Skeletal muscle satellite cell (primary cell): ENCODE measurements at regions not wholly inside any gene's neighbourhood (a gene's known extent, or its start where the extent isn't known, plus 50 kb on each side); places are given as distances from the start of the nearest gene placed in this dataset.

ENCODE experiments used
- H3K27me3 ChIP-seq: 2 replicates; pipeline ENCODE4 v1.7.0; 2013; ENCODE audit warnings: low read length; ENCODE audit not compliant: control insufficient read depth, insufficient read depth
- H3K36me3 ChIP-seq: 2 replicates; pipeline ENCODE4 v1.7.0; 2013; ENCODE audit warnings: mild to moderate bottlenecking, control low read depth, low read length; ENCODE audit not compliant: insufficient read depth
- H3K4me1 ChIP-seq: 2 replicates; pipeline ENCODE4 v1.7.0; 2013; ENCODE audit warnings: low read length; ENCODE audit not compliant: control insufficient read depth, insufficient read depth
- H3K4me2 ChIP-seq: 2 replicates; pipeline ENCODE4 v1.7.0; 2013; ENCODE audit warnings: mild to moderate bottlenecking, low read length
- H3K4me3 ChIP-seq: 2 replicates; pipeline ENCODE4 v1.7.0; 2013; ENCODE audit warnings: low read length
- H3K9ac ChIP-seq: 2 replicates; pipeline ENCODE4 v1.7.0; 2013; ENCODE audit warnings: mild to moderate bottlenecking, low read depth, low read length, moderate library complexity
- H3K9me3 ChIP-seq: replicated peaks from 2 replicates; pipeline ENCODE4 v1.7.0; 2013; ENCODE audit warnings: mild to moderate bottlenecking, control low read depth, low read length

- no peak overlapping the region for H3K9ac ChIP-seq
- peaks cover 4% of the 10 kb centered on the region for H3K36me3 ChIP-seq
- H3K4me1 ChIP-seq = peaks cover 8% of the 10 kb centered on the region
- H3K9me3 ChIP-seq = no peaks in the 10 kb centered on the region
- no peak overlapping the region for H3K4me2 ChIP-seq
- no peaks in the 10 kb centered on the region for H3K27me3 ChIP-seq
- H3K4me3 ChIP-seq = no peak overlapping the region
Measured at GRCh38 chr5:142428773-142429473, 104.1 kb upstream of the SPRY4 start.

DNA sequence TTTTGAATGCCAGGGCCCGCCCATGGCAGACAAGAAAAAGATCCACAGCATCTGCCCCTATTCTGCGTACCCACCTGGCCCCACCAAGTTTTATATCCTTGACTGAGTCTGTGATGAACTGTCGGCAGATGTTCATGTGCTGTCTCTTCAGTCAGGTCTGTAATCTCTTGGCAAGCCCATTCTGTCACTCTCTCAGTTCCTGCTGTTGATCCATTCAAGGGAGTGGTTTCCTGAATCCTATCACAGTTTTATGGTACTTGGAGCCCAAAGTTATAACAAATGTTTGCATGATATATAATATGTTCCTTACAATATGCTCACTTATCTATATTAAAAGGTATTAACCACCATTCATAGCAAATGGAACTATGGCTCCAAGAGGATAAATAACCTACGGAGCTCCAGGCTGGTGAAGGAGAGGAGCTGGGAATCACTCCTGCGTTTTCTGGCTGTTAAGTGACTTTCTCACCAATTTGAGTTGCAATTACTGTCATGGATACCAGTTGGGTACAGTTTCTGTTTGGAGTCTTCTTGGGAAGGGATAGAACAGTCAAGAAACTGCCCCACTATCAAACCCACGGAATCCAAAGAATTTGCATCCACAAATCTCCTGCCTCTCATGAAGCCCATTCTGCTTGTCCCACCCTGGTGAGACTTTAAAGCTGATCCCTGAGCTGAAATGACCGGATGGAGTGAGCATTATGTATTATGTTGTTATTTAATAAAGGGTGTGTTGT, 103.4 kb upstream of the SPRY4 start:
- no peak overlapping the region for H3K4me2 ChIP-seq
- peaks cover 3% of the 10 kb centered on the region for H3K4me1 ChIP-seq
- peaks cover 4% of the 10 kb centered on the region for H3K36me3 ChIP-seq
- H3K4me3 ChIP-seq = no peak overlapping the region
- no peak overlapping the region for H3K9ac ChIP-seq
- H3K9me3 ChIP-seq = no peaks in the 10 kb centered on the region
- no peaks in the 10 kb centered on the region for H3K27me3 ChIP-seq

- Histone ChIP-seq H3K4me2 (no peak overlapping the region), H3K4me3 (no peak overlapping the region), H3K9ac (no peak overlapping the region), H3K9me3 (no peaks in the 10 kb centered on the region), H3K36me3 (peaks cover 4% of the 10 kb centered on the region), H3K4me1 (peaks cover 6% of the 10 kb centered on the region), H3K27me3 (no peaks in the 10 kb centered on the region)
Measured at GRCh38 chr5:142427529-142427928, 102.7 kb upstream of the SPRY4 start.

DNA sequence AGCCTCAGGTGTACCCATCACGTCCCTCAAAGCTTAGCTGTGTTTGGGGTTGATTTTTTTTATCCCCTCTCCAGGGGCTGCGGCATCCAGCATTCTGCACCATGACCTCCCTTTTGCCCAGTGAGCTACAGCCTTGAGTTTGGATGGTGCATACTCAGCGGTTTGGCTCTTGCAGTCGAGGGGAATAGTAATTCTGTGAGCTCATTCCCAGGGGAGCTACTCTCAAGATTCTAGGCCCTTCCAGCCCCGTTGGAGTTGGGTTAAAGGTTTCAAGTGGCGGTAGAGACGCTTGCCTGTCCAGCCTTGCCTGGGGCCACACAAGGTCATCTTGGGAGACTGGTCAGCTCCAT, 102.2 kb upstream of the SPRY4 start:
- H3K9ac ChIP-seq = no peak overlapping the region
- H3K9me3 ChIP-seq = no peaks in the 10 kb centered on the region
- no peak overlapping the region for H3K4me2 ChIP-seq
- peaks cover 4% of the 10 kb centered on the region for H3K36me3 ChIP-seq
- peaks cover 11% of the 10 kb centered on the region for H3K4me1 ChIP-seq
- no peak overlapping the region for H3K4me3 ChIP-seq
- no peaks in the 10 kb centered on the region for H3K27me3 ChIP-seq

- no peaks in the 10 kb centered on the region for H3K27me3 ChIP-seq
- H3K4me2 ChIP-seq = no peak overlapping the region
- H3K9me3 ChIP-seq = no peaks in the 10 kb centered on the region
- peaks cover 11% of the 10 kb centered on the region for H3K4me1 ChIP-seq
- peaks cover 4% of the 10 kb centered on the region for H3K36me3 ChIP-seq
- no peak overlapping the region for H3K4me3 ChIP-seq
- H3K9ac ChIP-seq = no peak overlapping the region
Measured at GRCh38 chr5:142426129-142427014, 101.6 kb upstream of the SPRY4 start.

DNA sequence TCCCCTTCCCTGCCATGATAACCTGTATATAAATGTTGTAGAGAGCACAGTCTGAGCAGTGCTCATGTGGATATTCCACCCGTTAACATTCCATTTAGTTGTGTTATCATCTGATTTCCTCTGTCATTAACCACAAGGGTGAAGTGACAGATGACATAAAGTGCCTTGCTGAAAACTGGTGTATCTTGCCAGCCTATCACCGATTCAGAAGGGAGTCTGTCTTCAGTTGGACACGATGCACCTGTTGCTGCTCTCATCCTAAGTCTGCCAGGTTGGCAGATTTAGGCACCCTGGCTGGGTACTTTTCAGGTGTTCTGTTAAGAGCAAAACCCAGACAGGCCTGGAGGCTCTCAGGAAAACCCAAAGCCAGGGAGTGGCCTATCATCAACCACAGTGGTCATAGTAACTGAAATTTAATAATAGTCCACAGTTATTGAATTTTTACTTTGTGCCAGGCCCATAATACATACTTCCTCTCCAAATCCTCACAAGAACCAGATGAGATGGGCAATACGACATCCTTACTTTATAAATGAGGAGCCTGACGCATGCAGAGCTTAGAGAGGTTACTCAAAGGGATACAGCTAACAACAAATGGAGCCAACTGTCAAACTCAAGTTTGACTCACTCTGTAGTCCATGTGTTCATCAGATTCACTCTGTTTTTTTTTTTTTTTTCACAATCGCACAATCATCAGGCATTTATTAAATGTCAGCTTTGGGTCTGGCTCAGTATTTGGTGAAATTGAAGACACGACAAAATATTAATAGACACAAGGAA, 100.7 kb upstream of the SPRY4 start:
- Histone ChIP-seq H3K9ac (no peak overlapping the region), H3K4me1 (peaks cover 11% of the 10 kb centered on the region), H3K36me3 (peaks cover 4% of the 10 kb centered on the region), H3K9me3 (no peaks in the 10 kb centered on the region), H3K4me3 (no peak overlapping the region), H3K27me3 (no peaks in the 10 kb centered on the region), H3K4me2 (no peak overlapping the region)

- Histone ChIP-seq H3K4me1 (peaks cover 11% of the 10 kb centered on the region), H3K36me3 (peaks cover 4% of the 10 kb centered on the region), H3K4me2 (no peak overlapping the region), H3K27me3 (no peaks in the 10 kb centered on the region), H3K9ac (no peak overlapping the region), H3K9me3 (no peaks in the 10 kb centered on the region), H3K4me3 (no peak overlapping the region)
Measured at GRCh38 chr5:142422429-142422828, 97.6 kb upstream of the SPRY4 start.

DNA sequence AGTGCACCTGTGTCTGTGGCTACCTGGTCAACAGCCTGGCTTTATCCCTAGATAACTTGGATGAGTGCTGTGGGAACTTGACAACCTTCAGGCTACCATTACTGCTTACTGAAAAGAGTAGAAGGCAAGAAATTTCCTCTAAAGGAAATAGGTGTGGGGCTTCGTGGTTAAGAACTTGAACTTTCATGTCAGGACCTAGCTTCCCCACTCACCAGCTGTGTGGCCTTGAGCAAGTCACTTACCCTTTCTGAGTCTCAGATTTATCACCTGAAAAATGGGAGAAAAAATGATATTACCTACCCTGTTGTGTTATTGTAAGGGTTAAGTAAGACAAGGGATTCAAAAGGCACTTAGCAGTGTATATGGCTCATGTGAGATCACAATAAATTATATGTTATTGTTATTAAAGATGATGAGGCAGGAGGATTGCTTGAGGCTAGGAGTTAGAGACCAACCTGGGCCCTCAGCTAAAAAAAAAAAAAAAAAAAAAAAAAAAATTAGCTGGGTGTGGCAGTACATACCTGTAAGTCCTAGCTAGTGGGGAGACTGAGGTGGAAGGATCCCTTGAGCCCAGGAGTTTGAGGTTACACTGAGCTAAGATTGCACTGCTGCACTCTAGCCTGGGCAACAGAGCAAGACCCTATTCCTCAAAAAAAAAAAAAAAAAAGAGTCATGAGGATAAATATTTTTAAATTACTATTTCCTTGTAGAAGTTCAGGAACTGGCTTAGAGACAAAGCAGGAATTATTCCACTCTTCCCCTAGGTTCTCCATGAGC, 97.0 kb upstream of the SPRY4 start:
- Histone ChIP-seq H3K9me3 (no peaks in the 10 kb centered on the region), H3K9ac (no peak overlapping the region), H3K4me2 (no peak overlapping the region), H3K4me1 (peaks cover 11% of the 10 kb centered on the region), H3K27me3 (no peaks in the 10 kb centered on the region), H3K4me3 (no peak overlapping the region), H3K36me3 (peaks cover 4% of the 10 kb centered on the region)

- Histone ChIP-seq H3K4me1 (peaks cover 11% of the 10 kb centered on the region), H3K36me3 (peaks cover 4% of the 10 kb centered on the region), H3K27me3 (no peaks in the 10 kb centered on the region), H3K4me3 (no peak overlapping the region), H3K9me3 (no peaks in the 10 kb centered on the region), H3K4me2 (no peak overlapping the region), H3K9ac (no peak overlapping the region)
Measured at GRCh38 chr5:142421228-142421617, 96.4 kb upstream of the SPRY4 start.

GRCh38 chr5:142420561-142421227, 95.9 kb upstream of the SPRY4 start:
- peaks cover 4% of the 10 kb centered on the region for H3K36me3 ChIP-seq
- H3K4me1 ChIP-seq = peaks cover 9% of the 10 kb centered on the region
- H3K4me2 ChIP-seq = no peak overlapping the region
- no peaks in the 10 kb centered on the region for H3K9me3 ChIP-seq
- no peaks in the 10 kb centered on the region for H3K27me3 ChIP-seq
- no peak overlapping the region for H3K9ac ChIP-seq
- no peak overlapping the region for H3K4me3 ChIP-seq
